Liver (tissue), 7 donors: ENCODE measurements at regions not wholly inside any gene's neighbourhood (a gene's known extent, or its start where the extent isn't known, plus 50 kb on each side); places are given as distances from the start of the nearest gene placed in this dataset.

ENCODE experiments used
- DNase-seq: peaks from one replicate; pipeline ENCODE4 v3.0.0-alpha.2; 2017; ENCODE audit warnings: low spot score
- H3K27ac ChIP-seq, 2 donors: one replicate each; pipeline ENCODE4 v1.7.0; 2013; ENCODE audit warnings: inconsistent platforms in 2 of 2, low read length in 2 of 2, control low read depth in 1 of 2, low read depth in 1 of 2, mild to moderate bottlenecking in 1 of 2
- H3K27me3 ChIP-seq, 4 donors: one replicate each; pipeline versions ENCODE4 v1.6.1 to v1.7.0; 2013; ENCODE audit warnings: low read length in 3 of 4, inconsistent platforms in 1 of 4, mild to moderate bottlenecking in 1 of 4, moderate library complexity in 1 of 4; ENCODE audit not compliant: control insufficient read depth in 4 of 4, insufficient read depth in 4 of 4
- H3K36me3 ChIP-seq, 4 donors: one replicate each; pipeline versions ENCODE4 v1.6.1 to v1.7.0; 2013; ENCODE audit warnings: low read length in 3 of 4, mild to moderate bottlenecking in 3 of 4, low read depth in 1 of 4, moderate library complexity in 1 of 4; ENCODE audit not compliant: control insufficient read depth in 4 of 4, insufficient read depth in 3 of 4
- H3K4me1 ChIP-seq, 4 donors: one replicate each; pipeline versions ENCODE4 v1.6.1 to v1.7.0; 2013; ENCODE audit warnings: low read length in 3 of 4, mild to moderate bottlenecking in 3 of 4, moderate library complexity in 1 of 4; ENCODE audit not compliant: control insufficient read depth in 4 of 4, insufficient read depth in 4 of 4
- H3K4me3 ChIP-seq, 3 donors: one replicate each; pipeline versions ENCODE4 v1.6.1 to v1.7.0; 2013; ENCODE audit warnings: low read length in 3 of 3, control low read depth in 1 of 3, low read depth in 1 of 3, mild to moderate bottlenecking in 1 of 3
- H3K9ac ChIP-seq, 2 donors: one replicate each; pipeline ENCODE4 v1.7.0; 2013; ENCODE audit warnings: low read length in 2 of 2, mild to moderate bottlenecking in 2 of 2, moderate library complexity in 2 of 2, control low read depth in 1 of 2, low read depth in 1 of 2
- H3K9me3 ChIP-seq, 4 donors: one replicate each; pipeline versions ENCODE4 v1.6.1 to v1.7.0; 2013; ENCODE audit warnings: low read length in 3 of 4; ENCODE audit not compliant: control insufficient read depth in 4 of 4
- ATF3 ChIP-seq: IDR thresholded peaks from 2 replicates; pipeline ENCODE4 v1.6.1; 2016; ENCODE audit warnings: antibody characterized with exemption
- EGR1 ChIP-seq, 2 donors: IDR thresholded peaks; 2 replicates each; pipeline ENCODE4 v1.6.1; 2016 to 2018; ENCODE audit warnings: antibody characterized with exemption in 2 of 2, low read depth in 2 of 2
- FOXA2 ChIP-seq: IDR thresholded peaks from 2 replicates; pipeline ENCODE4 v1.6.1; 2016; ENCODE audit warnings: antibody characterized with exemption
- GABPA ChIP-seq, 2 donors: IDR thresholded peaks in 1 of 2; conservative IDR thresholded peaks in 1 of 2; 2 replicates each; pipeline ENCODE4 v1.6.1; 2016; ENCODE audit warnings: antibody characterized with exemption in 2 of 2, mild to moderate bottlenecking in 1 of 2, moderate library complexity in 1 of 2
- HNF4A ChIP-seq, 2 donors: conservative IDR thresholded peaks; 2 replicates each; pipeline ENCODE4 v1.6.1; 2016; ENCODE audit warnings: antibody characterized with exemption in 2 of 2, mild to moderate bottlenecking in 2 of 2
- JUND ChIP-seq, 2 donors: IDR thresholded peaks; 2 replicates each; pipeline ENCODE4 v1.6.1; 2016; ENCODE audit warnings: antibody characterized with exemption in 2 of 2
- MAX ChIP-seq: IDR thresholded peaks from 2 replicates; pipeline ENCODE4 v1.6.1; 2016; ENCODE audit warnings: antibody characterized with exemption
- NR2F2 ChIP-seq: IDR thresholded peaks from 2 replicates; pipeline ENCODE4 v1.6.1; 2016; ENCODE audit warnings: antibody characterized with exemption
- RAD21 ChIP-seq, 2 donors: IDR thresholded peaks; 2 replicates each; pipeline ENCODE4 v1.6.1; 2016; ENCODE audit warnings: antibody characterized with exemption in 2 of 2, mild to moderate bottlenecking in 2 of 2
- REST ChIP-seq: IDR thresholded peaks from 2 replicates; pipeline ENCODE4 v1.6.1; 2016; ENCODE audit warnings: antibody characterized with exemption, mild to moderate bottlenecking
- YY1 ChIP-seq: IDR thresholded peaks from 2 replicates; pipeline ENCODE4 v1.6.1; 2016; ENCODE audit warnings: antibody characterized with exemption, mild to moderate bottlenecking
- ZBTB33 ChIP-seq: IDR thresholded peaks from 2 replicates; pipeline ENCODE4 v1.6.1; 2016; ENCODE audit warnings: antibody characterized with exemption
- WGBS: extraction: QIAGEN DNeasy Blood & Tissue Kit; methylation state at CpG from one replicate; pipeline ENCODE4 v1.1.7; 2013; 5-methylcytosine and 5-hydroxymethylcytosine counted together
- donor health status: healthy.
- donor health status: healthy.
- donor health status: healthy.
- donor health status: healthy.

- Histone ChIP-seq H3K9me3 (no peaks in the 10 kb centered on the region), H3K4me3 (no peak overlapping the region), H3K9ac (no peak overlapping the region), H3K27ac (no peak overlapping the region), H3K36me3 (no peaks in the 10 kb centered on the region), H3K27me3 (no peaks in the 10 kb centered on the region), H3K4me1 (no peaks in the 10 kb centered on the region)
- 79% methylated on average over 2 of the region's 2 CpGs for WGBS
- DNase-seq, result no peak
- no peak for TF ChIP-seq NR2F2
Measured at GRCh38 chr4:30182786-30183185, 537.4 kb upstream of the PCDH7 start.

- no peaks in the 10 kb centered on the region for H3K9me3 ChIP-seq
- no peak overlapping the region for H3K27ac ChIP-seq
- no peak for TF ChIP-seq EGR1 (IDR thresholded peaks at IDR 0.05; ENCODE audit: low read depth in 2 of 2)
- no peak for TF ChIP-seq YY1
- no peak for TF ChIP-seq ATF3
- no peak for TF ChIP-seq REST
- TF ChIP-seq FOXA2, result no peak
- TF ChIP-seq RAD21 (IDR thresholded peaks at IDR 0.05), result no peak
- no peak overlapping the region for H3K9ac ChIP-seq
- no peak for DNase-seq
- no peaks in the 10 kb centered on the region for H3K4me1 ChIP-seq
- H3K36me3 ChIP-seq, result no peaks in the 10 kb centered on the region
- H3K4me3 ChIP-seq, result no peak overlapping the region
- peaks cover 0 to 3% (median 0%) of the 10 kb centered on the region in 4 donors for H3K27me3 ChIP-seq
Measured at GRCh38 chr4:30191902-30192301, 528.3 kb upstream of the PCDH7 start.

- Histone ChIP-seq H3K4me3 (no peak overlapping the region), H3K36me3 (no peaks in the 10 kb centered on the region), H3K9me3 (no peaks in the 10 kb centered on the region), H3K9ac (no peak overlapping the region), H3K27me3 (no peaks in the 10 kb centered on the region), H3K4me1 (no peaks in the 10 kb centered on the region), H3K27ac (no peak overlapping the region)
- DNase-seq, result no peak
- TF ChIP-seq MAX, result no peak
- TF ChIP-seq HNF4A (conservative IDR thresholded peaks at IDR 0.05), result no peak
- no peak for TF ChIP-seq JUND (IDR thresholded peaks at IDR 0.05)
- TF ChIP-seq ATF3, result no peak
- no peak for TF ChIP-seq GABPA (IDR thresholded peaks at IDR 0.05 in 1 of 2, conservative IDR thresholded peaks at IDR 0.05 in 1 of 2)
- TF ChIP-seq ZBTB33, result no peak
- no peak for TF ChIP-seq NR2F2
Measured at GRCh38 chr4:30207389-30207788, 512.8 kb upstream of the PCDH7 start.
